ENCODE measurements at regions not wholly inside any gene's neighbourhood (a gene's known extent, or its start where the extent isn't known, plus 50 kb on each side); places are given as distances from the start of the nearest gene placed in this dataset.

GRCh38 chr5:82413302-82414040, 135.3 kb upstream of the RPS23 start:
- TF ChIP-seq CTCF (IDR thresholded peaks at IDR 0.05; ENCODE audit: insufficient read depth, low read length) (no peak), POLR2AphosphoS5 (IDR thresholded peaks at IDR 0.05; ENCODE audit: low read depth) (no peak), GABPA (IDR thresholded peaks at IDR 0.05; ENCODE audit: low read depth) (no peak), REST (IDR thresholded peaks at IDR 0.05; ENCODE audit: insufficient replicate concordance, low read depth) (no peak)

Data from HL-60 (cell line).